HG03045 (cell line): ENCODE measurements at regions not wholly inside any gene's neighbourhood (a gene's known extent, or its start where the extent isn't known, plus 50 kb on each side); places are given as distances from the start of the nearest gene placed in this dataset.

Experiments used
- ATAC-seq: cut with Tn5 transposase; IDR thresholded peaks from one replicate; pipeline ENCODE4 v1.9.1; 2021; ENCODE audit warnings: mild to moderate bottlenecking, moderate library complexity; ENCODE audit not compliant: unreplicated experiment

- ATAC-seq: no peak
Observed at GRCh38 chr4:122516376-122516775, 59.9 kb upstream of the IL2 start.

GRCh38 chr4:122514671-122515070 is 58.1 kb upstream of the IL2 start:
- ATAC-seq: no peak

- no peak for ATAC-seq
Observed at GRCh38 chr4:122512430-122512829, 55.9 kb upstream of the IL2 start.

DNA sequence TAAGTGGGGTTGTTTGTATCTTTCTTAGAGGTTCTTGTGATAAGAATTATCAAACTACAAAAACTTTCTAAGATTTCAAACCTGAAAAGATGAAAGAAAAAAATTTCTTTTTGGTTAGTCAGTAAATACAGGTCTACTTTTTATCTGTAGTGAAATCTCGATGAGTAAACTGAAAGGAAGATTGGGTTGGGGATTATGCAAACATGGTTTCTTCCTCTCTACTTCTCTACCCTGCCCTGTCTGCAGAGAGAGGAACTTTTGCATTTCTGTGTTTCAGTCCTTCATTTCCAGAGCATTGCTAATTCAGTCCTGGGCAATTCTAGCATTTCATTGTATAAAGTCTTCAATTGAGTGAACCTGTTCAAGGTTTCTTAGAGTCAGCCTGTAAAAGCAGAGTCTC is 51.6 kb upstream of the IL2 start:
- ATAC-seq: no peak
